IMR-90 (cell line): ENCODE measurements at regions not wholly inside any gene's neighbourhood (a gene's known extent, or its start where the extent isn't known, plus 50 kb on each side); places are given as distances from the start of the nearest gene placed in this dataset.

Experiments
- ATAC-seq: fragments of 200-7000 bp; cut with Tn5 transposase; 2 replicates; pipeline ENCODE4 v1.9.1; 2020; ENCODE audit warnings: low read depth, mild to moderate bottlenecking, moderate library complexity
- BruUV-seq: library from RNA; stranded (reverse); fragments of 400-500 nt; replicated peaks from 2 replicates; lab custom pipeline; 2021; lab: Mats Ljungman, UMichigan
- CTCF ChIA-PET: fragments of 300-600 bp; formaldehyde crosslinking; extraction: SDS; loops from one replicate; lab custom pipeline; 2021; ENCODE audit warnings: antibody characterized with exemption; lab: Yijun Ruan, JAX
- POLR2A ChIA-PET: fragments of 300-600 bp; sonication (Branson Sonifier 250); formaldehyde crosslinking; loops from one replicate; lab custom pipeline; 2022; ENCODE audit warnings: antibody characterized with exemption; ENCODE audit not compliant: unreplicated experiment; lab: Charles Lee
- DNase-seq: peaks from one replicate; pipeline ENCODE4 v3.0.0; 2013
- H2AFZ ChIP-seq: replicated peaks from 2 replicates; pipeline ENCODE3; 2013; ENCODE audit warnings: low read length, mild to moderate bottlenecking; ENCODE audit not compliant: poor library complexity
- H2AK5ac ChIP-seq: 2 replicates; pipeline ENCODE4 v1.6.1; 2013; ENCODE audit warnings: low read depth, low read length, inconsistent platforms
- H2AK9ac ChIP-seq: replicated peaks from 2 replicates; pipeline ENCODE3; 2013; ENCODE audit warnings: mild to moderate bottlenecking, low read depth, low read length, moderate library complexity; ENCODE audit not compliant: poor library complexity
- H2BK120ac ChIP-seq: 2 replicates; pipeline ENCODE4 v1.6.1; 2013; ENCODE audit warnings: low read depth, low read length, inconsistent platforms
- H2BK15ac ChIP-seq: 3 replicates; pipeline ENCODE4 v1.6.1; 2013; ENCODE audit warnings: low read depth, low read length, inconsistent platforms
- H2BK20ac ChIP-seq: 2 replicates; pipeline ENCODE4 v1.6.1; 2013; ENCODE audit warnings: low read depth, mild to moderate bottlenecking, inconsistent platforms, low read length, moderate library complexity
- H2BK5ac ChIP-seq: 2 replicates; pipeline ENCODE4 v1.6.1; 2013; ENCODE audit warnings: mild to moderate bottlenecking, low read depth, low read length, inconsistent platforms; ENCODE audit not compliant: poor library complexity, severe bottlenecking
- H3K14ac ChIP-seq: replicated peaks from 2 replicates; pipeline ENCODE4 v1.6.1; 2013; ENCODE audit warnings: low read depth, low read length, inconsistent platforms
- H3K18ac ChIP-seq: 2 replicates; pipeline ENCODE4 v1.6.1; 2013; ENCODE audit warnings: low read depth, low read length, control low read depth
- H3K23ac ChIP-seq: 2 replicates; pipeline ENCODE4 v1.6.1; 2013; ENCODE audit warnings: low read depth, low read length, inconsistent platforms
- H3K27ac ChIP-seq: 2 replicates; pipeline ENCODE4 v1.5.1; 2013; ENCODE audit warnings: mild to moderate bottlenecking, control low read depth, low read length; ENCODE audit not compliant: insufficient read depth
- H3K27me3 ChIP-seq: 2 replicates; pipeline ENCODE4 v1.6.1; 2013; ENCODE audit warnings: low read length; ENCODE audit not compliant: control insufficient read depth, insufficient read depth
- H3K36me3 ChIP-seq: 2 replicates; pipeline ENCODE4 v1.6.1; 2013; ENCODE audit warnings: low read length, mixed read lengths; ENCODE audit not compliant: control insufficient read depth, insufficient read depth
- H3K4ac ChIP-seq: 2 replicates; pipeline ENCODE4 v1.6.1; 2013; ENCODE audit warnings: low read depth, low read length, inconsistent platforms
- H3K4me1 ChIP-seq: 2 replicates; pipeline ENCODE4 v1.6.1; 2013; ENCODE audit warnings: low read length, mixed read lengths; ENCODE audit not compliant: control insufficient read depth, insufficient read depth
- H3K4me2 ChIP-seq: 2 replicates; pipeline ENCODE4 v1.6.1; 2013; ENCODE audit warnings: low read depth, mild to moderate bottlenecking, control low read depth, low read length, moderate library complexity
- H3K4me3 ChIP-seq: 2 replicates; pipeline ENCODE4 v1.5.1; 2013; ENCODE audit warnings: low read depth, mild to moderate bottlenecking, control low read depth, low read length, moderate library complexity; ENCODE audit not compliant: insufficient read depth
- H3K56ac ChIP-seq: 2 replicates; pipeline ENCODE4 v1.6.1; 2013; ENCODE audit warnings: low read length, inconsistent platforms; ENCODE audit not compliant: insufficient read depth; ENCODE audit errors: extremely low read depth
- H3K79me1 ChIP-seq, 2 experiments: 2 replicates each; pipeline ENCODE4 v1.6.1; 2013; ENCODE audit warnings: low read length in 2 of 2, inconsistent platforms in 1 of 2, low read depth in 1 of 2
- H3K9ac ChIP-seq: 2 replicates; pipeline ENCODE4 v1.6.1; 2013; ENCODE audit warnings: low read depth, low read length, control low read depth
- H3K9me1 ChIP-seq: 2 replicates; pipeline ENCODE4 v1.6.1; 2013; ENCODE audit warnings: low read length, inconsistent platforms; ENCODE audit not compliant: insufficient read depth
- H3K9me3 ChIP-seq: 2 replicates; pipeline ENCODE4 v1.6.1; 2013; ENCODE audit warnings: low read length; ENCODE audit not compliant: control insufficient read depth, insufficient read depth
- H4K20me1 ChIP-seq: 2 replicates; pipeline ENCODE4 v1.6.1; 2013; ENCODE audit warnings: low read length, inconsistent platforms; ENCODE audit not compliant: insufficient read depth
- H4K5ac ChIP-seq: 2 replicates; pipeline ENCODE4 v1.6.1; 2013; ENCODE audit warnings: mild to moderate bottlenecking, low read depth, low read length, control low read depth
- H4K8ac ChIP-seq, 2 experiments: 2 replicates each; pipeline ENCODE4 v1.6.1; 2013; ENCODE audit warnings: low read depth in 2 of 2, low read length in 2 of 2, control low read depth in 1 of 2, inconsistent platforms in 1 of 2
- H4K91ac ChIP-seq: 2 replicates; pipeline ENCODE4 v1.6.1; 2013; ENCODE audit warnings: low read depth, low read length, inconsistent platforms; ENCODE audit not compliant: insufficient read depth
- BHLHE40 ChIP-seq: fragments of 150-350 bp; IDR thresholded peaks from 2 replicates; pipeline ENCODE4 v1.6.1; 2016; ENCODE audit warnings: mild to moderate bottlenecking, low read depth, low read length
- CEBPB ChIP-seq: IDR thresholded peaks from 2 replicates; pipeline ENCODE4 v1.6.1; 2012; ENCODE audit warnings: low read depth, low read length, improper control_type of control experiment
- CHD1 ChIP-seq: IDR thresholded peaks from 2 replicates; pipeline ENCODE4 v1.6.1; 2012; ENCODE audit warnings: low read depth, low read length, improper control_type of control experiment
- FOS ChIP-seq: fragments of 150-350 bp; IDR thresholded peaks from 2 replicates; pipeline ENCODE4 v1.6.1; 2016; ENCODE audit warnings: low read depth, low read length
- MAFK ChIP-seq: IDR thresholded peaks from 2 replicates; pipeline ENCODE4 v1.6.1; 2012; ENCODE audit warnings: low read depth, low read length, improper control_type of control experiment
- MAZ ChIP-seq: IDR thresholded peaks from 2 replicates; pipeline ENCODE4 v1.6.1; 2012; ENCODE audit warnings: low read depth, mild to moderate bottlenecking, low read length, improper control_type of control experiment, moderate library complexity, borderline replicate concordance
- MXI1 ChIP-seq: IDR thresholded peaks from 2 replicates; pipeline ENCODE4 v1.6.1; 2012; ENCODE audit warnings: low read depth, mild to moderate bottlenecking, low read length, moderate library complexity, borderline replicate concordance
- NFE2L2 ChIP-seq: fragments of 150-350 bp; IDR thresholded peaks from 2 replicates; pipeline ENCODE4 v1.6.1; 2016; ENCODE audit warnings: low read depth, mild to moderate bottlenecking, low read length
- POLR2A ChIP-seq: IDR thresholded peaks from 2 replicates; pipeline ENCODE4 v1.6.1; 2012; ENCODE audit warnings: mild to moderate bottlenecking, low read depth, low read length
- RAD21 ChIP-seq: IDR thresholded peaks from 2 replicates; pipeline ENCODE4 v1.6.1; 2012; ENCODE audit warnings: low read length, improper control_type of control experiment
- RCOR1 ChIP-seq: IDR thresholded peaks from 2 replicates; pipeline ENCODE4 v1.6.1; 2012; ENCODE audit warnings: mild to moderate bottlenecking, low read length, improper control_type of control experiment; ENCODE audit not compliant: insufficient replicate concordance
- RFX5 ChIP-seq: IDR thresholded peaks from 2 replicates; pipeline ENCODE4 v1.8.0; 2012; ENCODE audit warnings: low read depth, mild to moderate bottlenecking, low read length, moderate library complexity
- SMC3 ChIP-seq: fragments of 150-350 bp; IDR thresholded peaks from 2 replicates; pipeline ENCODE4 v1.6.1; 2016; ENCODE audit warnings: low read depth, mild to moderate bottlenecking, antibody characterized with exemption, low read length, moderate library complexity
- WGBS, 2 experiments: methylation state at CpG; one replicate each; pipeline versions ENCODE4 v1.1.5 to v1.1.7; 2013; ENCODE audit warnings: missing lambda C conversion rate in 2 of 2; ENCODE audit not compliant: insufficient read length in 1 of 2; ENCODE audit errors: extremely low coverage in 2 of 2; 5-methylcytosine and 5-hydroxymethylcytosine counted together
- dilution Hi-C: fragments of 300-500 bp; cut with HindIII; formaldehyde crosslinking; loops from one replicate; pipeline ENCODE4 v1.14.3; 2018; ENCODE audit warnings: low sequenced_read_pairs; ENCODE audit not compliant: unreplicated experiment
- in situ Hi-C: fragments of 300-500 bp; cut with MboI; formaldehyde crosslinking; loops from 3 replicates; pipeline ENCODE4 v1.14.3; 2019; ENCODE audit warnings: low sequenced_read_pairs, inconsistent platforms, mixed read lengths
- intact Hi-C: fragments of 100-400 bp; cut with micrococcal nuclease; formaldehyde crosslinking; loops from 2 replicates; pipeline ENCODE4 v1.10.0; 2022
- TF ChIP-seq, protein P1 (sequence below): fragments of 150-350 bp; IDR thresholded peaks from 2 replicates; pipeline ENCODE4 v1.6.1; 2016; ENCODE audit warnings: low read depth, mild to moderate bottlenecking, low read length, moderate library complexity, borderline replicate concordance
- TF ChIP-seq, protein P2 (sequence below): conservative IDR thresholded peaks from 2 replicates; pipeline ENCODE4 v1.5.1; 2012; ENCODE audit warnings: mild to moderate bottlenecking, low read depth, low read length, improper control_type of control experiment
- TF ChIP-seq, protein P3 (sequence below): fragments of 150-350 bp; IDR thresholded peaks from 2 replicates; pipeline ENCODE4 v1.6.1; 2017; ENCODE audit warnings: mild to moderate bottlenecking, antibody characterized with exemption, low read length, low read depth

DNA sequence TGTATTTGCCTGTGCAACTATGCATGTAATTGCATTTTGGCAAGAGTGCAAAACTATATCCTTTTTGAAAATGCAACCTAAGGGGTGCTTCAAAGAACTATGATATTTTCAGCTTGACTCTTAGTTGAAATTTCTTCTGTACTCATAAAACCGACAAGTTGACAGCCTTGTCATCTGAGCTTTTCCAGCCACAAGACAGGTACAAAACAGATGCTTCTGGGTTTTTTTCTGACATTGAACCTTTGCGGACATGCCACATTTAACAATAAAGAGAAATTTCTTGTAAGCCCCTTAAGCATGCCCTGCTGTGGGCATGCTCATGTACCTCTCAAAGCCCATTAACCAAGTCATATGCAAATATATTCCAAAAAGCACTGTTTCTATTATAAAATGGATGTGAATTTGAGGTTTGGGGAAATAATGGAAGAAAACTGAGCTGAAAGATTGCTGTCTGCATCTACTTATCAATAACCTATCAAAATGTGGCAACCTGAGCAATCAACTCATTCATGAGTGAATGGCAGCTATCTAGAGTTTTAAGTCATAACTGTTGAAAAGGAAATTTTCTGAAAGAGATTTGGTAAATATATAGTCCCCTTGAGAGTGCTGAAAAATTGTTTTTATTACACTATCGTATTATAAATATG lies 1117.0 kb upstream of the LRRTM3 start:
- Histone ChIP-seq H2BK5ac (no peak overlapping the region), H3K27me3 (no peaks in the 10 kb centered on the region), H4K5ac (no peak overlapping the region), H3K23ac (no peak overlapping the region), H3K56ac (no peak overlapping the region), H3K14ac (no peak overlapping the region), H2AK5ac (no peak overlapping the region), H3K4ac (no peak overlapping the region), H3K36me3 (no peaks in the 10 kb centered on the region), H3K18ac (no peak overlapping the region), H3K4me1 (no peaks in the 10 kb centered on the region), H4K91ac (no peak overlapping the region), H4K8ac (no peak overlapping the region), H4K20me1 (no peaks in the 10 kb centered on the region), H3K9me1 (no peaks in the 10 kb centered on the region), H3K27ac (no peak overlapping the region), H3K9ac (no peak overlapping the region), H3K4me3 (no peak overlapping the region), H3K79me1 (no peaks in the 10 kb centered on the region), H2BK120ac (no peak overlapping the region), H2AK9ac (no peak overlapping the region), H2BK15ac (no peak overlapping the region), H2BK20ac (no peak overlapping the region), H2AFZ (no peak overlapping the region), H3K9me3 (no peaks in the 10 kb centered on the region), H3K4me2 (no peak overlapping the region)
- BruUV-seq: no TSS peak
- no peak for DNase-seq
- no peak for ATAC-seq
- dilution Hi-C loops (no loop called here), in situ Hi-C loops (no loop called here), intact Hi-C loops (no loop called here)
- no peak for TF ChIP-seq FOS
- no peak for TF ChIP-seq RCOR1
- TF ChIP-seq POLR2A: no peak
- TF ChIP-seq, protein P1, sequence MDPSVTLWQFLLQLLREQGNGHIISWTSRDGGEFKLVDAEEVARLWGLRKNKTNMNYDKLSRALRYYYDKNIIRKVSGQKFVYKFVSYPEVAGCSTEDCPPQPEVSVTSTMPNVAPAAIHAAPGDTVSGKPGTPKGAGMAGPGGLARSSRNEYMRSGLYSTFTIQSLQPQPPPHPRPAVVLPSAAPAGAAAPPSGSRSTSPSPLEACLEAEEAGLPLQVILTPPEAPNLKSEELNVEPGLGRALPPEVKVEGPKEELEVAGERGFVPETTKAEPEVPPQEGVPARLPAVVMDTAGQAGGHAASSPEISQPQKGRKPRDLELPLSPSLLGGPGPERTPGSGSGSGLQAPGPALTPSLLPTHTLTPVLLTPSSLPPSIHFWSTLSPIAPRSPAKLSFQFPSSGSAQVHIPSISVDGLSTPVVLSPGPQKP: no peak
- TF ChIP-seq MAZ: no peak
- TF ChIP-seq RAD21: no peak
- no peak for TF ChIP-seq CEBPB
- TF ChIP-seq NFE2L2: no peak
- TF ChIP-seq, protein P2, sequence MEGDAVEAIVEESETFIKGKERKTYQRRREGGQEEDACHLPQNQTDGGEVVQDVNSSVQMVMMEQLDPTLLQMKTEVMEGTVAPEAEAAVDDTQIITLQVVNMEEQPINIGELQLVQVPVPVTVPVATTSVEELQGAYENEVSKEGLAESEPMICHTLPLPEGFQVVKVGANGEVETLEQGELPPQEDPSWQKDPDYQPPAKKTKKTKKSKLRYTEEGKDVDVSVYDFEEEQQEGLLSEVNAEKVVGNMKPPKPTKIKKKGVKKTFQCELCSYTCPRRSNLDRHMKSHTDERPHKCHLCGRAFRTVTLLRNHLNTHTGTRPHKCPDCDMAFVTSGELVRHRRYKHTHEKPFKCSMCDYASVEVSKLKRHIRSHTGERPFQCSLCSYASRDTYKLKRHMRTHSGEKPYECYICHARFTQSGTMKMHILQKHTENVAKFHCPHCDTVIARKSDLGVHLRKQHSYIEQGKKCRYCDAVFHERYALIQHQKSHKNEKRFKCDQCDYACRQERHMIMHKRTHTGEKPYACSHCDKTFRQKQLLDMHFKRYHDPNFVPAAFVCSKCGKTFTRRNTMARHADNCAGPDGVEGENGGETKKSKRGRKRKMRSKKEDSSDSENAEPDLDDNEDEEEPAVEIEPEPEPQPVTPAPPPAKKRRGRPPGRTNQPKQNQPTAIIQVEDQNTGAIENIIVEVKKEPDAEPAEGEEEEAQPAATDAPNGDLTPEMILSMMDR: no peak
- no peak for TF ChIP-seq MXI1
- TF ChIP-seq SMC3: no peak
- TF ChIP-seq CHD1: no peak
- TF ChIP-seq RFX5: no peak
- TF ChIP-seq BHLHE40: no peak
- no peak for TF ChIP-seq MAFK
- TF ChIP-seq, protein P3, sequence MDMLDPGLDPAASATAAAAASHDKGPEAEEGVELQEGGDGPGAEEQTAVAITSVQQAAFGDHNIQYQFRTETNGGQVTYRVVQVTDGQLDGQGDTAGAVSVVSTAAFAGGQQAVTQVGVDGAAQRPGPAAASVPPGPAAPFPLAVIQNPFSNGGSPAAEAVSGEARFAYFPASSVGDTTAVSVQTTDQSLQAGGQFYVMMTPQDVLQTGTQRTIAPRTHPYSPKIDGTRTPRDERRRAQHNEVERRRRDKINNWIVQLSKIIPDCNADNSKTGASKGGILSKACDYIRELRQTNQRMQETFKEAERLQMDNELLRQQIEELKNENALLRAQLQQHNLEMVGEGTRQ: no peak
- WGBS, 2 experiments: 79% methylated on average over 2 of the region's 3 CpGs; no CpG with 5 or more reads in 1 of the 2 experiments
- CTCF ChIA-PET: no interaction called here
- POLR2A ChIA-PET: no interaction called here
